GM23338 (cell line): ENCODE measurements at regions not wholly inside any gene's neighbourhood (a gene's known extent, or its start where the extent isn't known, plus 50 kb on each side); places are given as distances from the start of the nearest gene placed in this dataset.

Source experiments
- ATAC-seq: fragments of 200-7000 bp; cut with Tn5 transposase; 3 replicates; pipeline ENCODE4 v1.9.1; 2020
- DNase-seq: peaks from one replicate; pipeline ENCODE4 v3.0.0-alpha.2; 2015; ENCODE audit warnings: low spot score
- H2AFZ ChIP-seq: fragments of 200-600 bp; sonication (generic); 2 replicates; pipeline ENCODE4 v1.8.0; 2016; ENCODE audit warnings: antibody characterized with exemption, mild to moderate bottlenecking, moderate library complexity
- H3F3A ChIP-seq: fragments of 200-600 bp; sonication (generic); replicated peaks from 2 replicates; pipeline ENCODE4 v1.8.0; 2017; ENCODE audit warnings: antibody characterized with exemption, mixed run types, low read depth
- H3K27ac ChIP-seq: fragments of 200-600 bp; sonication (generic); 2 replicates; pipeline ENCODE4 v1.6.1; 2016; ENCODE audit warnings: low read depth
- H3K27me3 ChIP-seq: fragments of 200-600 bp; sonication (generic); 2 replicates; pipeline ENCODE4 v1.8.0; 2016; ENCODE audit warnings: mild to moderate bottlenecking, mixed run types, moderate library complexity; ENCODE audit not compliant: insufficient read depth
- H3K36me3 ChIP-seq: fragments of 200-600 bp; sonication (generic); 2 replicates; pipeline ENCODE4 v1.8.0; 2016; ENCODE audit warnings: mild to moderate bottlenecking; ENCODE audit not compliant: insufficient read depth
- H3K4me1 ChIP-seq: fragments of 200-600 bp; sonication (generic); 2 replicates; pipeline ENCODE4 v1.8.0; 2016; ENCODE audit warnings: mild to moderate bottlenecking, moderate library complexity; ENCODE audit not compliant: insufficient read depth
- H3K4me2 ChIP-seq: fragments of 200-600 bp; sonication (generic); 2 replicates; pipeline ENCODE4 v1.7.1; 2017; ENCODE audit warnings: mixed run types
- H3K4me3 ChIP-seq: fragments of 200-600 bp; sonication (generic); 2 replicates; pipeline ENCODE4 v1.6.1; 2016; ENCODE audit warnings: mixed run types
- H3K79me2 ChIP-seq: fragments of 200-600 bp; sonication (generic); replicated peaks from 2 replicates; pipeline ENCODE4 v1.8.0; 2017; ENCODE audit warnings: mild to moderate bottlenecking; ENCODE audit not compliant: insufficient read depth
- H3K9me2 ChIP-seq: fragments of 200-600 bp; sonication (generic); 2 replicates; pipeline ENCODE4 v1.8.0; 2017; ENCODE audit not compliant: insufficient read depth
- H4K20me1 ChIP-seq: fragments of 200-600 bp; sonication (generic); replicated peaks from 2 replicates; pipeline ENCODE4 v1.8.0; 2017; ENCODE audit warnings: mild to moderate bottlenecking; ENCODE audit not compliant: insufficient read depth
- H3K27ac Mint-ChIP-seq: 2 replicates; pipeline ENCODE4 v1.8.0; 2020; ENCODE audit warnings: inconsistent platforms, mild to moderate bottlenecking, moderate library complexity, mixed read lengths
- H3K27me3 Mint-ChIP-seq: 3 replicates; pipeline ENCODE4 v1.8.0; 2022; ENCODE audit warnings: low read depth, mild to moderate bottlenecking, moderate library complexity, mixed read lengths, inconsistent platforms; ENCODE audit not compliant: insufficient read depth, poor library complexity
- H3K36me3 Mint-ChIP-seq: 3 replicates; pipeline ENCODE4 v1.8.0; 2021; ENCODE audit warnings: low read depth, mild to moderate bottlenecking, inconsistent platforms, moderate library complexity, mixed read lengths
- H3K4me1 Mint-ChIP-seq: 3 replicates; pipeline ENCODE4 v1.8.0; 2020; ENCODE audit warnings: mild to moderate bottlenecking, inconsistent platforms, mixed read lengths
- H3K4me3 Mint-ChIP-seq: 3 replicates; pipeline ENCODE4 v1.8.0; 2021; ENCODE audit warnings: moderate library complexity, mild to moderate bottlenecking, inconsistent platforms, mixed read lengths
- H3K9me3 Mint-ChIP-seq: 3 replicates; pipeline ENCODE4 v1.8.0; 2020; ENCODE audit warnings: moderate library complexity, mild to moderate bottlenecking, inconsistent platforms, mixed read lengths
- CTCF ChIP-seq, 2 experiments: fragments of 200-600 bp in 1 of 2; sonication (generic) in 1 of 2; conservative IDR thresholded peaks; 2 replicates each; pipeline versions ENCODE4 v1.5.1 to v1.6.1; 2016 to 2017; ENCODE audit warnings: antibody characterized with exemption in 2 of 2, low read depth in 2 of 2, mild to moderate bottlenecking in 2 of 2, moderate library complexity in 1 of 2
- ETS1 ChIP-seq: IDR thresholded peaks from 2 replicates; pipeline ENCODE4 v1.6.1; 2016; ENCODE audit warnings: antibody characterized with exemption
- EZH2 ChIP-seq: fragments of 200-600 bp; sonication (generic); IDR thresholded peaks from one replicate; pipeline ENCODE4 v1.8.0; 2017; ENCODE audit warnings: antibody characterized with exemption, mild to moderate bottlenecking, low read depth; ENCODE audit not compliant: unreplicated experiment
- NANOG ChIP-seq: IDR thresholded peaks from 2 replicates; pipeline ENCODE4 v1.6.1; 2016; ENCODE audit warnings: antibody characterized with exemption, borderline replicate concordance
- POLR2AphosphoS5 ChIP-seq: IDR thresholded peaks from 2 replicates; pipeline ENCODE4 v1.6.1; 2016; ENCODE audit warnings: antibody characterized with exemption, low read depth
- STAT1 ChIP-seq: IDR thresholded peaks from one replicate; pipeline ENCODE4 v1.6.1; 2016; ENCODE audit warnings: antibody characterized with exemption; ENCODE audit not compliant: unreplicated experiment
- ZNF462 ChIP-seq: fragments of 250-450 bp; sonication (Bioruptor Pico); IDR thresholded peaks from 2 replicates; pipeline ENCODE4 v1.5.0; 2020; ENCODE audit warnings: mild to moderate bottlenecking, moderate library complexity

GRCh38 chr9:18361646-18362045 lies 112.3 kb upstream of the ADAMTSL1 start (continued):
- no peak for TF ChIP-seq ZNF462 (CRISPR knock-in tag)
- TF ChIP-seq STAT1: no peak

GRCh38 chr9:18362166-18362565 lies 111.8 kb upstream of the ADAMTSL1 start:
- ATAC-seq: no peak
- TF ChIP-seq NANOG (no peak), EZH2 (no peak), CTCF (conservative IDR thresholded peaks at IDR 0.05; ENCODE audit: low read depth in 2 of 2) (no peak), STAT1 (no peak), POLR2AphosphoS5 (no peak), ETS1 (no peak), ZNF462 (CRISPR knock-in tag) (no peak)

More at GRCh38 chr9:18362166-18362565, 111.8 kb upstream of the ADAMTSL1 start:
- Histone ChIP-seq H3K79me2 (no peaks in the 10 kb centered on the region), H3K27ac (no peak overlapping the region), H3K4me2 (no peak overlapping the region), H3K4me1 (peaks cover 28% of the 10 kb centered on the region), H3K9me2 (peaks cover 4% of the 10 kb centered on the region; the same call in 1 of the 2 replicates), H3K27me3 (no peaks in the 10 kb centered on the region), H3F3A (no peaks in the 10 kb centered on the region), H2AFZ (no peak overlapping the region; the same call in 1 of the 2 replicates), H3K36me3 (no peaks in the 10 kb centered on the region), H3K4me3 (no peak overlapping the region), H4K20me1 (no peaks in the 10 kb centered on the region)
- Mint-ChIP-seq H3K9me3 (no peaks in the 10 kb centered on the region), H3K4me3 (no peak overlapping the region), H3K4me1 (peaks cover 9% of the 10 kb centered on the region; the same call in 2 of the 3 replicates), H3K36me3 (no peaks in the 10 kb centered on the region), H3K27me3 (no peaks in the 10 kb centered on the region), H3K27ac (no peak overlapping the region)
- DNase-seq: no peak
